ENCODE measurements at regions not wholly inside any gene's neighbourhood (a gene's known extent, or its start where the extent isn't known, plus 50 kb on each side); places are given as distances from the start of the nearest gene placed in this dataset.

- TF ChIP-seq CTCF (conservative IDR thresholded peaks at IDR 0.05; ENCODE audit: low read length) (no peak), EZH2phosphoT487 (IDR thresholded peaks at IDR 0.05; ENCODE audit: borderline replicate concordance) (no peak)
Measured at GRCh38 chr1:208374391-208374941, 130.3 kb upstream of the PLXNA2 start.

Measured in Loucy (cell line).